ENCODE measurements at regions not wholly inside any gene's neighbourhood (a gene's known extent, or its start where the extent isn't known, plus 50 kb on each side); places are given as distances from the start of the nearest gene placed in this dataset.
"Not testable (repeated sequence)": the region's sequence is repeated elsewhere in the genome, so short reads cannot be mapped to it uniquely, and the experiment has no call there.

DNA sequence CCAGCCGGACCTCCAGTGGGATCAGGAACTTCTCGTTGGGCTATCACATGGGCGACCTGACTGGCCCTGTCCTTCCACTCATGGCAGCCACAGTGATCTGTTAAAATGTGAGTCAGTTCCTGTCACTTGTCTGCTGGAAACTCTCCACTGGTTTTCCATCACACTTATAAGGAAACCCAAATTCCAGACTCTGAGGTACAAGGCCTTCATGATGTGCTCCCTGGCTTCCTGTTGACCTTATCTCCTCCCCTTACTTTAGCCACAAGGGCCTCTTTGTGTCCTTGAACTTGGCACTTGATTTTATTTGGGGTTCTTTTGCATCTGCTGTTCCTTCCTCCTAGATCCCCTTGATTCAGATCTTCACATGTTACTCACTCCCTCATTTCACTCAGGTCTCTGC lies 96.8 kb downstream of the TENT5C start:
- in situ Hi-C loops (cut with HindIII; ENCODE audit: low sequenced_read_pairs) = no loop called here

GRCh38 chr1:117707371-117707770 lies 101.5 kb downstream of the TENT5C start:
- in situ Hi-C loops (cut with HindIII; ENCODE audit: low sequenced_read_pairs) = no loop called here

DNA sequence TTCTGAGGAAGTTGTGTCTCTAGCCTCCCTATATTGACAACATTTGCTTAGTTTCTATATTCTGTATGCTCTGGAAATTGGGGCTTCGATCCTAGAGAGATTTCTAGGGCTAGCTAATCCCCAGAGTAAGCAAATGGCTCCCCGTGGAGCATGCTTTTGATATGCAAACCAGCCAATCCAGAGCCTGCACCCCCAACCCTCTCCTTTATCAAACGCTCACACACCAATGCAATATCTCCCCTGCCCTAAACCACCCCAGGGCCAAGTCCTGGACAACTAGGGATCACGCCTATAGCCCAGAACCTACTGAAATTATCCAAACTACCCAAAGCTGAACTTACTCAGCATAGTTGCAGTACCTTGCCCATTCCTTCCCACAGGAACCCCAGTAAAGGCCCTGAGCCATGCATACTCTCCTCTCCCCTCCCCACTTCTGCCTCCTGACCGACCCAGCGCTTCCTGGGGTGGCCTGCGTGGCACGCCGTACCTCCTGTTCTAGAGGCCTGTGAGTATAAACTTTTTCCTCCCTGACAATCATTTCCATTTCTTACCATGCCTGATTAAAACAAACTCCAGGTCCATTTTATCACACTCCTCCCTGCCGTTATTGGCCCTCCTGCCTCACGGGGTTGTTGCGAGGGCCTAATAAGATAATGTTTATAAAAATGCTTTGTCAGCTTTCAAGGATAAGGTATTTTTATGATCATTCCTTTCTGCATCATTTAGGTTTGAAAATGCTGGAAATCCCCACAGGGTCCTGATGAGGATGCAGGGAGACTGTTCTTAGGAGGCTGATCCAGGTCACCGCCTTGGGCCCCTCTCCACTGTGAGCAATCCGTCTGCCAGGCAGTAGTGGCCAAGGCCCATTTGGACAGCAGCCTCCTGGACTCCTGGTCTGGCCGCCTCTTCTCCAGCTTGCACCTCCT lies 102.7 kb downstream of the TENT5C start:
- in situ Hi-C loops (cut with HindIII; ENCODE audit: low sequenced_read_pairs) = no loop called here

DNA sequence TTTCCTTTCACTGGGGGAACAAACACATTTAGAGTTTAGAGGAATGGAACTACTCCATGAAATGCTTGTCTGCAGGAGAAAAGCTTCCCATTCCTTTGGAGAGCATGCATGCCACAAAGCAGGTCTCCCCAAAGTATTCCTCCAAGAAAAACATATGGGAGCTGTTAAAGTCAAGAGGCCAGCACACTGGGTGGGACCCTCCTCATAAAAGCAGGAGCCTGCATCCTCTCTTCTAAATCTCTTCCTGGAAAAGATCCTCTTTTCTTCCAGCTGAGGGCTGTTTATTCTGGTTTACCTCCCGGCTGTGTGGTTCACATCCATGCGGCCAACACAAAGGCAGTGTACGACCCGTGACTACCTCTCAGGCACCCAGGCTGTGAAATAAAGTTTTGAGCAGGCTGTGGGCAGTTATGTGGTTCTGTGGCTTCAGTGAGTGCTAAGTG lies 103.4 kb downstream of the TENT5C start:
- in situ Hi-C loops (cut with HindIII; ENCODE audit: low sequenced_read_pairs) = no loop called here

GRCh38 chr1:117710710-117711109 lies 104.9 kb downstream of the TENT5C start:
- in situ Hi-C loops (cut with HindIII; ENCODE audit: low sequenced_read_pairs) = no loop called here

GRCh38 chr1:117712621-117713020 lies 106.8 kb downstream of the TENT5C start:
- in situ Hi-C loops (cut with HindIII; ENCODE audit: low sequenced_read_pairs) = no loop called here

GRCh38 chr1:117714546-117714945 lies 108.7 kb downstream of the TENT5C start:
- in situ Hi-C loops (cut with HindIII; ENCODE audit: low sequenced_read_pairs) = no loop called here

DNA sequence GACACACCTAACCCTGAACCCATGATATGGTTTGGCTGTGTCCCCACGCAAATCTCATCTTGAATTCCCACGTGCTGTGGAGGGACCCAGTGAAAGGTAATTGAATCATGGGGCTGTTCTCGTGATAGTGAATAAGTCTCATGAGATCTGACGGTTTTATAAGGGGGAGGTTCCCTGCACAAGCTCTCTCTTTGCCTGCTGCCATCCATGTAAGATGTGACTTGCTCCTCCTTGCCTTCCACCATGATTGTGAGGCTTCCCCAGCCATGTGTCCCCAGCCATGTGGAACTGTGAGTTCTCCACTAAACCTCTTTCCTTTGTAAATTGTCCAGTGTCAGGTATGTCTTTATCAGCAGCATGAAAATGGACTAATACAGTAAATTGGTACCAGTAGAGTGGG lies 110.2 kb downstream of the TENT5C start:
- in situ Hi-C loops (cut with HindIII; ENCODE audit: low sequenced_read_pairs) = not testable (repeated sequence)

- in situ Hi-C loops (cut with HindIII; ENCODE audit: low sequenced_read_pairs) = not testable (repeated sequence)
Observed at GRCh38 chr1:117717980-117718379, 112.1 kb downstream of the TENT5C start.

GRCh38 chr1:117718596-117718995 lies 112.7 kb downstream of the TENT5C start:
- in situ Hi-C loops (cut with HindIII; ENCODE audit: low sequenced_read_pairs) = not testable (repeated sequence)

- in situ Hi-C loops (cut with HindIII; ENCODE audit: low sequenced_read_pairs) = no loop called here
Observed at GRCh38 chr1:117719004-117719403, 113.2 kb downstream of the TENT5C start.

DNA sequence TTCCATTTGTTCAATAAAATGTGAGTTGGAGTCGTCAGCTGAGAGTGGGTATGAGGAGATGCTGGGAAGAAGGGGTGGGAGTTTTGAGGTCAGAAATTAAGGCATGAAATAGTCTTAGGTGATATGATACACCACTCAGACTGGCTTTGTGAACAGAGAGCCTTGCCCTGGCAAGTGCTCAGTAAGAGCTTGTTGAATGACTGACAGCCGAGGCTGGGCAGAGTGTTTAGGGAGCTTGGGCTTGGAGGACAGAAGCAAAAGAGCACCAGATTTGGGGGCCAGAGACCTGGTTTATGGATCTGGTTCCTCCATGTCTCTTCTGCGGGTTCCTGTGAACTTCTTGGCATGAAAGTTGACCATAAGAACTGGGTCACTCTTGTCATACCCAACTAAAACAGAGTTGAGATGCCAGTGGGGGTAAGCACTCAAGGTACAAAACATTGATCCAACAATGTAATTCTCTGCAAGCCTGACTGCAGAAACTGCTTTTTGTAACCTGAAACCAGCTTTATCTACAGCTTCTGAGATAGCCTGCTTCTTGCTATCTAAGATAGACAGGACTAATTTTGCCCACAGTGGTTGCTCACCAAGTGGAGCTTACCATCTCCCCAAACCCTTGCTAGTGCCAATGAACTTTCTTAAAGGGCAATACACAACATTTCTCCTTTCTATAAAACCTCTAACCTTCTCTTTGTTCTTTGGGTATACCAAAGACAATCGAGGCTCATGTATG lies 126.4 kb downstream of the TENT5C start:
- in situ Hi-C loops (cut with HindIII; ENCODE audit: low sequenced_read_pairs) = no loop called here

DNA sequence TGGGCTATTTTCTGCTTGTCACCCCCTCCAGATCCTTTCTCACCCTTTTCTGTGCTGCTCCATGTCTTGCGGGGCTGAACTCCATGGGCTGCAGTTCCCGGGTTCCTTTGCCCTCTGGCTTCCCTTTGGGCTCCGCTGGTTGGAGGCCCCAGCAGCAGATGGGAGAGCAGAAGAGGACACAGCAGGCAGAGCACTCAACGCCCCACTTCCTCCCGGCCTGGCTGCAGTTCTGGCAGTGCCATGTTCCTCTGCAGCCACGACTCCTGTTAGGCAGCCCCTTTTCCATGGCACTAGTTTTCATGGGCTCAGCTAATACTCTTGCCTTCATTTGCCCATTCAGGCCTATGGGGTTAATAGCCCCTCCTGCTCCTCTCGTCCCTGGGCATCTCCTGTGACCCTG lies 127.1 kb downstream of the TENT5C start:
- in situ Hi-C loops (cut with HindIII; ENCODE audit: low sequenced_read_pairs) = no loop called here

GRCh38 chr1:117734403-117734802 lies 128.6 kb downstream of the TENT5C start:
- in situ Hi-C loops (cut with HindIII; ENCODE audit: low sequenced_read_pairs) = no loop called here

- in situ Hi-C loops (cut with HindIII; ENCODE audit: low sequenced_read_pairs) = no loop called here
Observed at GRCh38 chr1:117735045-117735992, 129.5 kb downstream of the TENT5C start.

DNA sequence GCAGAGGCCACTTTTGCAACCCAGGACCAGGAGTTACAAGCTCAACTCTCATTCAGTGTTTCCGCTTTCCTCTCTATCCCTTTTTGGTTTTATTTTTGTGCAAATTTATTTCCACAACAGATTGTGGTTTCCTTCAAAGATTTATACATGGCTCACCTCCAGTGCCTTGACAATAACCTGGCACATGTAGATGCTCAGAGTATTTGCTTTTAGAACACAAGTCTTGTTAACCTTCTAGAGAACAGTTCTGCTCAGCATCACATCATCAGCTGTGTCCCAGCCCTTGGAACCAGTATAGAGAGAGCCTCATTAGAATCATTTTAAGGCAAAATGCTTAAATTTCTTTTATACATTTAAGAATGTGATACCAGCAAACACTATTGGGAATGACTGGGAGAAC lies 133.7 kb downstream of the TENT5C start:
- in situ Hi-C loops (cut with HindIII; ENCODE audit: low sequenced_read_pairs) = no loop called here

DNA sequence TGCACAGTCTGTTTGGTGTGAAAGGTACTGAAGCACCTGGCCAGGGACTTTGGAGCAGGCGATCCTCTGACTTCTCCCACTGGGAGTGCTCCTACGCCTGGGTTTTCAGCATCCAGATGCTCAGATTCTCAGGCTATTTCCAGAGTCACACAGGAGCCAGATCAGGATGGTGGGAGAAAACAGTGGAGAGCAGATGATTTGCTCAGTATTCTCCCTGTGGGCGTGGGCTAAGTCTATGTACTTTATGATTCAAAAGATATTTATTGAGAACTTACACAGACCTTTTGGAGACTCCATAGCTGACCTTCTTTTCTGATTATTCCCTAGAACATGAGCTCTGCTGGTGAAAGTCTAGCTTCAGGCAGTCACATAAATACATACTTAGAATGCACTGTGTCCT lies 134.6 kb downstream of the TENT5C start:
- in situ Hi-C loops (cut with HindIII; ENCODE audit: low sequenced_read_pairs) = no loop called here

GRCh38 chr1:117746565-117746964 lies 140.7 kb downstream of the TENT5C start:
- in situ Hi-C loops (cut with HindIII; ENCODE audit: low sequenced_read_pairs) = not testable (repeated sequence)

DNA sequence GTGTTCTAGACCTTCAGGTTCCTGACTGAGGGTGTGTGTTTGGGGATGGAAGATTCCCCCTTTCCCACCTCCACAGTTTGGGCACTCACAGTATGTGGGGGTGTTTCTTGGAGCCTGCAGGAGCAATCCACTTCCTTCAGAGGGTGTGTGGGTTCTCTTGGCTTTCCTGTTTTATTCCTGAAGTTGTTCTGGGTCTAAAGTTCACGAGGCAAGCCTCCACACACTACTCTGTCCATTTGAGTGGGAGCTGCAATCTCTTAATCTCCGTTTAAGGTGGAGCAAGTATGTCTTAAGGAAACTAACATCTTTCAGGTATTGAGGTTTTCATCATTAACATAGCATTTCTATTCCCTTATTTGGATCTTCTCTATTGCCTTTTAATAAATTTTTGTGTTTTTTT lies 141.8 kb downstream of the TENT5C start:
- in situ Hi-C loops (cut with HindIII; ENCODE audit: low sequenced_read_pairs) = no loop called here

DNA sequence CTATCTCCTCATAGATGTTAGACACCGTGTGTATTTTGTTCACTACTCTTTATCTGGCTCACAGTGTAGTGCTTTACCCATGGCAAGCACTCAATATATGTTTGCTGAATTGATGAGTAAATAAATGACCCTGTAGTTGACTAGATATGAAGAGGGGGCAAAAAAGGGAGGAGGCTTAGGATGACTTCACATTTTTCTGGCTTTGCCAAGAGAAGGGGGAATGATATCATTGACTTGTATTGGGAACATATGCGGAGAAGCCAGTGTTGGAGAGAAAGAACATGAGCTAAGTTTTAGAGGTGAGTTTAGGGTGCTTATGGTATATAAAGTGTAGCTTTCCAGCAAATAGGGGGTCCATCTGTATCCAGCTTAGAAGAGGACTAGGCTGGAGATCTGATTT lies 145.5 kb downstream of the TENT5C start:
- in situ Hi-C loops (cut with HindIII; ENCODE audit: low sequenced_read_pairs) = loop anchor here (25.0 kb wide), 1 partner anchor 214 kb away; no protein-coding TSS in a partner anchor

GRCh38 chr1:117752661-117753060 lies 146.8 kb downstream of the TENT5C start:
- in situ Hi-C loops (cut with HindIII; ENCODE audit: low sequenced_read_pairs) = loop anchor here (25.0 kb wide), 1 partner anchor 215 kb away; no protein-coding TSS in a partner anchor

Data from DLD1 (cell line).